Liver (tissue), 3 donors: ENCODE measurements at regions not wholly inside any gene's neighbourhood (a gene's known extent, or its start where the extent isn't known, plus 50 kb on each side); places are given as distances from the start of the nearest gene placed in this dataset.

ENCODE experiments used
- ATF3 ChIP-seq: IDR thresholded peaks from 2 replicates; pipeline ENCODE4 v1.6.1; 2016; ENCODE audit warnings: antibody characterized with exemption
- TAF1 ChIP-seq: conservative IDR thresholded peaks from 2 replicates; pipeline ENCODE4 v1.6.1; 2016; ENCODE audit warnings: antibody characterized with exemption, mild to moderate bottlenecking
- YY1 ChIP-seq: IDR thresholded peaks from 2 replicates; pipeline ENCODE4 v1.6.1; 2016; ENCODE audit warnings: antibody characterized with exemption, mild to moderate bottlenecking
- TF ChIP-seq, protein P1 (sequence below): fragments of 150-350 bp; IDR thresholded peaks from 2 replicates; pipeline ENCODE4 v1.5.1; 2017; ENCODE audit warnings: improper control_type of control experiment, low read depth, low read length; ENCODE audit not compliant: missing input control
- TF ChIP-seq, protein P2 (sequence below): IDR thresholded peaks from 2 replicates; pipeline ENCODE4 v1.6.1; 2016; ENCODE audit warnings: antibody characterized with exemption
- donor health status: healthy.
- donor health status: healthy.

DNA sequence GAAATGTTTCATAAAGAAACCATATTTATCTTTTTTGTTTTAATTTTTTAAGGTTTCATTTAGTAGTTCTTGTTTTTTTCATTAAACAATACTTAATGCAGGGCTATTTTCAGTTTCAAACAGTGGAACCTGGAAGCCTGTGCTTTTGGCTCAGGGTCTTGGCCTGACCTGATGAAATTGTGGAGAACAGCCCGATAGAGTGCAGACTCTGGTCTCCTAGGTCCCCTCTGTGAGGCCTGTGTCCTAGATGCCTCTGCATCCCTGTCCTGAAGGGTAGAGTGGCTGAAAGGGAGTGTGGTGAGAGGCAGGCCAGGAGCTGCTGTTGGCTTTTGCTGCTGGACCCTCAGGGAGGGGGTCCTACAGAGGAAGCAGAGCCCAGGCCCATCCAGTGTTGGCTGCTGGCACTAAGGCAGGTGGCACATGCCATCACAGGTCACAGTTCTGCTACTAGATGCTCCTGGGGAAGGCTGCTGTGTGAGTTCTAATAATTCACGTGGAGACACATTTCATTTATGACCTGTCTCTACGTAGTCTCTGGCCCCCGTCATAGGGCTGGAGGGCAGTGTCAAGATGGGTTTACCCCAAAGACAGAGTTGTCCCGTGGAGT is 201.0 kb upstream of the COPS8 start:
- TF ChIP-seq, protein P1, sequence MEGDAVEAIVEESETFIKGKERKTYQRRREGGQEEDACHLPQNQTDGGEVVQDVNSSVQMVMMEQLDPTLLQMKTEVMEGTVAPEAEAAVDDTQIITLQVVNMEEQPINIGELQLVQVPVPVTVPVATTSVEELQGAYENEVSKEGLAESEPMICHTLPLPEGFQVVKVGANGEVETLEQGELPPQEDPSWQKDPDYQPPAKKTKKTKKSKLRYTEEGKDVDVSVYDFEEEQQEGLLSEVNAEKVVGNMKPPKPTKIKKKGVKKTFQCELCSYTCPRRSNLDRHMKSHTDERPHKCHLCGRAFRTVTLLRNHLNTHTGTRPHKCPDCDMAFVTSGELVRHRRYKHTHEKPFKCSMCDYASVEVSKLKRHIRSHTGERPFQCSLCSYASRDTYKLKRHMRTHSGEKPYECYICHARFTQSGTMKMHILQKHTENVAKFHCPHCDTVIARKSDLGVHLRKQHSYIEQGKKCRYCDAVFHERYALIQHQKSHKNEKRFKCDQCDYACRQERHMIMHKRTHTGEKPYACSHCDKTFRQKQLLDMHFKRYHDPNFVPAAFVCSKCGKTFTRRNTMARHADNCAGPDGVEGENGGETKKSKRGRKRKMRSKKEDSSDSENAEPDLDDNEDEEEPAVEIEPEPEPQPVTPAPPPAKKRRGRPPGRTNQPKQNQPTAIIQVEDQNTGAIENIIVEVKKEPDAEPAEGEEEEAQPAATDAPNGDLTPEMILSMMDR = no peak
- TF ChIP-seq, protein P2, sequence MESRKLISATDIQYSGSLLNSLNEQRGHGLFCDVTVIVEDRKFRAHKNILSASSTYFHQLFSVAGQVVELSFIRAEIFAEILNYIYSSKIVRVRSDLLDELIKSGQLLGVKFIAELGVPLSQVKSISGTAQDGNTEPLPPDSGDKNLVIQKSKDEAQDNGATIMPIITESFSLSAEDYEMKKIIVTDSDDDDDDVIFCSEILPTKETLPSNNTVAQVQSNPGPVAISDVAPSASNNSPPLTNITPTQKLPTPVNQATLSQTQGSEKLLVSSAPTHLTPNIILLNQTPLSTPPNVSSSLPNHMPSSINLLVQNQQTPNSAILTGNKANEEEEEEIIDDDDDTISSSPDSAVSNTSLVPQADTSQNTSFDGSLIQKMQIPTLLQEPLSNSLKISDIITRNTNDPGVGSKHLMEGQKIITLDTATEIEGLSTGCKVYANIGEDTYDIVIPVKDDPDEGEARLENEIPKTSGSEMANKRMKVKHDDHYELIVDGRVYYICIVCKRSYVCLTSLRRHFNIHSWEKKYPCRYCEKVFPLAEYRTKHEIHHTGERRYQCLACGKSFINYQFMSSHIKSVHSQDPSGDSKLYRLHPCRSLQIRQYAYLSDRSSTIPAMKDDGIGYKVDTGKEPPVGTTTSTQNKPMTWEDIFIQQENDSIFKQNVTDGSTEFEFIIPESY = no peak
- TF ChIP-seq TAF1 (no peak), YY1 (no peak), ATF3 (no peak)
